ENCODE measurements at regions not wholly inside any gene's neighbourhood (a gene's known extent, or its start where the extent isn't known, plus 50 kb on each side); places are given as distances from the start of the nearest gene placed in this dataset.

DNA sequence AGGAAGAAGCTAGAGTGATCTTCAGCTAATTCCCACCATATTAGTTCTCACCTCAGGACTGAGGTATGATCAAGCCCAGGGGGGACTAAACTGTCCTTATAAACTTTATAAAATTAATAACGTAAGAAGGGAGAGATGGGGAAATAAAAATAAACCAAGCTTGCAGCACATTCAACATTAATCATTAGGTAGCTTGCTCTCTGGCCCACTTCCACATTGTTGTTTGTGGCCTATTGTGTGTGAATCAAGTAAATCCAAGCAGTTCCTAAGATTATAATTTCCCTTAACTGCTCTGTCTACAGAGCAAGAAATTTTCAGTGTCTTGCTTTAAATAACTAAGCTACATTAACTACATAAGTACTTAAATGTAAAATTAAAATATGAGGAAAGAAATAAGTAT lies 131.3 kb upstream of the ABCA1 start:
- Histone ChIP-seq H3K4me3 (no peak overlapping the region), H3K27me3 (no peaks in the 10 kb centered on the region), H3K4me1 (peaks cover 0 to 8% of the 10 kb centered on the region in 2 donors), H3K36me3 (no peaks in the 10 kb centered on the region), H3K9me3 (no peaks in the 10 kb centered on the region), H3K27ac (no peak overlapping the region)
- DNase-seq = no peak
- no peak for TF ChIP-seq POLR2A (IDR thresholded peaks at IDR 0.05)
- TF ChIP-seq, protein P1, sequence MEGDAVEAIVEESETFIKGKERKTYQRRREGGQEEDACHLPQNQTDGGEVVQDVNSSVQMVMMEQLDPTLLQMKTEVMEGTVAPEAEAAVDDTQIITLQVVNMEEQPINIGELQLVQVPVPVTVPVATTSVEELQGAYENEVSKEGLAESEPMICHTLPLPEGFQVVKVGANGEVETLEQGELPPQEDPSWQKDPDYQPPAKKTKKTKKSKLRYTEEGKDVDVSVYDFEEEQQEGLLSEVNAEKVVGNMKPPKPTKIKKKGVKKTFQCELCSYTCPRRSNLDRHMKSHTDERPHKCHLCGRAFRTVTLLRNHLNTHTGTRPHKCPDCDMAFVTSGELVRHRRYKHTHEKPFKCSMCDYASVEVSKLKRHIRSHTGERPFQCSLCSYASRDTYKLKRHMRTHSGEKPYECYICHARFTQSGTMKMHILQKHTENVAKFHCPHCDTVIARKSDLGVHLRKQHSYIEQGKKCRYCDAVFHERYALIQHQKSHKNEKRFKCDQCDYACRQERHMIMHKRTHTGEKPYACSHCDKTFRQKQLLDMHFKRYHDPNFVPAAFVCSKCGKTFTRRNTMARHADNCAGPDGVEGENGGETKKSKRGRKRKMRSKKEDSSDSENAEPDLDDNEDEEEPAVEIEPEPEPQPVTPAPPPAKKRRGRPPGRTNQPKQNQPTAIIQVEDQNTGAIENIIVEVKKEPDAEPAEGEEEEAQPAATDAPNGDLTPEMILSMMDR (IDR thresholded peaks at IDR 0.05) = no peak
- intact Hi-C loops (cut with DNase I; ENCODE audit: low total_unique reads) = no loop called here

DNA sequence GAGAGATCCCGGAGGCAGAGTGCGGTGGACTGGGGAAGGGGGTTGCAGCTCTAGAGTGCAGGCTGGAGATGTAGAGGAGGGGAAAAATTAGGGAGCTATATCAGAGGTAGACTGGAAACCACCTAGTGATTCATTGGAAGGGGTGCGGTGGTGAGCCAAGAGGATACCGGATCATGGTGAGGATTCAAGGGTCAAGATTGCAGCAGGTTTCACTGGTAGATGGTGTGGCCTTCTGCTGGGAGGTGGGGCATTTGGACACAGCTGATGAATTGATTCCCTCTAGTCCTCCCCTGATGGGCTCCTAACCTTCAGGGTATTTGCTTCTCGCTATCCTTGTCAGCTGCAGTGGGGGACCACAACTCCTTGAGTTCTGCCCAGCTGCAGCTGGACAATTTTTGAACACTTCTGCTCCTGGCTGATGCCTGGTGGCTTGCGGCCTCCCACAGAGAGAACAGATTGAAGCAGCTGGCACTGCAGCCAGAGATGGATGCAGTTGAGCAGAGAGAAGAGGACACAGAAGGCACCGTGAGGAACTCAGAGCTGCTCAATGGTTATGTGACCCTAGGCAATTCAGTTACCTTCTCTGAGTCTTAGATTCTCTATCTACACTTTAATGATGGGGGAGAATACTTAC lies 134.4 kb upstream of the ABCA1 start:
- no peaks in the 10 kb centered on the region for H3K27me3 ChIP-seq
- H3K4me3 ChIP-seq = no peak overlapping the region
- no peak for DNase-seq
- H3K27ac ChIP-seq = no peak overlapping the region
- H3K36me3 ChIP-seq = no peaks in the 10 kb centered on the region
- intact Hi-C loops (cut with DNase I; ENCODE audit: low total_unique reads) = no loop called here
- TF ChIP-seq, protein P1 (IDR thresholded peaks at IDR 0.05) = no peak
- no peak for TF ChIP-seq POLR2A (IDR thresholded peaks at IDR 0.05)
- peaks cover 0 to 10% of the 10 kb centered on the region in 2 donors for H3K4me1 ChIP-seq
- H3K9me3 ChIP-seq = no peaks in the 10 kb centered on the region

DNA sequence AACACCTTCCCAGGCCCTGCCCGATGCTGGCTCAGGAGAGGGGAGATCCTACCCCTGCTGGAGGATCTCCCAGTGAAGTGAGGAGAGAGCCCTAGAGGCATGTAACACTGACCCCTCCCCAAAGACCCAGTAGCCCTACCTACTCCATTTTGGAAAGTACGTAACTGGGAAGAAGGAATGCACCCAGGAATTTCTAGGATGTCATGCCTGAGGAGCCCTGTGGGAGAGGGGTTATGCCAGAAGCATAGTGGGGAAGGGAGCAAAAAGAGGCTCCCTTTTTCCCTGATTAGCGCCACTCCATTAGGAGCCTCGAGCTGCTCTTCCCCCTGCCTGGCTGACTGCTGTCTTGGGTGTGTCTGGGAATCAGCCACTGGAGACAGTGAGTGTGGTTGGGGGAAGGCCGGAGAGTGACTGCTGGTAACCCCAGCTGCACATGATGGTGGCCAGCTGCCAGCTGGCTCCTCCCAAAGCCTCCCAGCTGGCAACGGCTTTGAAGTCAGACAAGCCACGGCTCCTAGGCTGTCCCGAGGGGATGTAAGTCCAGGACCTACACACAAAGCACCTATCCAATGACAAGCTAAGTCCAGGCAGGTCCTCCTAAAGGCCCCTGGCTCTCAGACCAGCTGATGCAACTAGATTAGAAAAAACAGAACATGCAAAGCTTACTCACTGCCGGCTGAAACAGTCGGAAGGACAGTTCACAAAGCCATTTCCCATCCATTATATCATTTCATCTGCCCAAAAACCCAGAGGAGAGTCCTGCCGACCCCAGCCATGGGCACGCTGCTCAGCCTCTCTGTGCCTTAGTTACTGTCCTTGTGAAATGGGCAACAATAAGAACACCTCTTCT lies 136.5 kb upstream of the ABCA1 start:
- TF ChIP-seq, protein P1 (IDR thresholded peaks at IDR 0.05) = peak in 1 of 4 experiments; percentile 25
- TF ChIP-seq POLR2A (IDR thresholded peaks at IDR 0.05) = peak in 1 of 2 donors; percentile 23
- no peaks in the 10 kb centered on the region for H3K36me3 ChIP-seq
- H3K4me3 ChIP-seq = no peak overlapping the region
- H3K9me3 ChIP-seq = no peaks in the 10 kb centered on the region
- peaks cover 0 to 10% of the 10 kb centered on the region in 2 donors for H3K4me1 ChIP-seq
- intact Hi-C loops (cut with DNase I; ENCODE audit: low total_unique reads) = no loop called here
- no peaks in the 10 kb centered on the region for H3K27me3 ChIP-seq
- H3K27ac ChIP-seq = peak overlapping the region; percentile 53 to 80
- DNase-seq = peak; percentile 86 to 88

DNA sequence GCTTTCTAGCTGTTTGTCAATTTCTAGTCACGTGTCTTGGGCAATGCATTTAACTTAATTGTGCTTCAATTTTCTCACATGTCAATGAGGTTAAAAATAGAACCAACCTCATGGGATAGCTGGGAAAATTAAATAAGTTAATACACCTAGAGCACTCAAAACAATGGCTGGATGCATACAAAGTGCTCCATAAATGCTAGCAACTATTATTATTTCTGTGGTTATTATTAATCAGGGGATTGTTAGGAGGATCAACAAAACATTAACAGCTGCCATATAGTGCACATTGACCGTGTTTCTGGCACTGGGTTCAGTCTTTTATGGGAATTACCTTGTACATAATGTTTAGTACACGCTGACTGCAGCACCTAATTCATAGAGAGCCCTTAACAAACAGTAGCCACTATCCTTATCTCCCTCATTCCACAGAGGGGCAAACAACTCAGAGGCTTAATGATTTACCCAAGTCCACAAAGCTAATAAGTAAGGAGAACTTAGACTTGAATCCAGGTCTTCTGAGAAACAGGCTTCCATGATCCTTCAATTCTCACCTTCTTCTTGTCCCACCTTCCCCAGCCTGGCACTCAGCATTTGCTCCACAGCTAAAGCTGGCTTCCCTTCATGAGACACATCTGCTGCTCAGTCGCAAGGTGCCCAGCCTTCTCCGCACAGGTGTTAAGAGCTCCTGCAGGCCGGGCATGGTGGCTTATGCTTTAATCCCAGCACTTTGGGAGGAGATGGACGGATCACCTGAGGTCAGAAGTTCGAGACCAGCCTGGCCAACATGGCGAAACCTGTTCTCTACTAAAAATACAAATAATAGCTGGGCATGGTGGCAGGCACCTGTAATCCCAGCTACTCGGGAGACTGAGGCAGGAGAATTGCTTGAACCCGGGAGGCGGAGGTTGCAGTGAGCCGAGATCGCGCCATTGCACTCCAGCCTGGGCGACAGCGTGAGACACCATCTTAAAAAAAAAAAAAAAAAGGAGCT lies 137.4 kb upstream of the ABCA1 start:
- Histone ChIP-seq H3K27me3 (no peaks in the 10 kb centered on the region), H3K27ac (peak overlapping the region in 1 of 2 donors; percentile 80), H3K4me3 (no peak overlapping the region), H3K4me1 (peaks cover 0 to 10% of the 10 kb centered on the region in 2 donors), H3K9me3 (no peaks in the 10 kb centered on the region), H3K36me3 (no peaks in the 10 kb centered on the region)
- intact Hi-C loops (cut with DNase I; ENCODE audit: low total_unique reads) = no loop called here
- TF ChIP-seq, protein P1 (IDR thresholded peaks at IDR 0.05) = no peak
- no peak for TF ChIP-seq POLR2A (IDR thresholded peaks at IDR 0.05)
- DNase-seq = no peak
